ENCODE measurements at regions not wholly inside any gene's neighbourhood (a gene's known extent, or its start where the extent isn't known, plus 50 kb on each side); places are given as distances from the start of the nearest gene placed in this dataset.
"Not testable (repeated sequence)": the region's sequence is repeated elsewhere in the genome, so short reads cannot be mapped to it uniquely, and the experiment has no call there.

- no peak for FAIRE-seq
These were observed 492.4 kb upstream of the ACVR2A start for GRCh38 chr2:147352264-147353071.

- FAIRE-seq: no peak
These were observed 493.0 kb upstream of the ACVR2A start for GRCh38 chr2:147351784-147352183.

- FAIRE-seq: no peak
These were observed 495.8 kb upstream of the ACVR2A start for GRCh38 chr2:147348931-147349555.

- FAIRE-seq: no peak
These were observed 498.7 kb upstream of the ACVR2A start for GRCh38 chr2:147346142-147346541.

GRCh38 chr2:147345246-147345645 is 499.6 kb upstream of the ACVR2A start:
- FAIRE-seq: no peak

GRCh38 chr2:147342329-147342728 is 502.5 kb upstream of the ACVR2A start:
- no peak for FAIRE-seq

- peak; percentile 75 for FAIRE-seq
These were observed 512.9 kb upstream of the ACVR2A start for GRCh38 chr2:147331790-147332419.

- FAIRE-seq: no peak
These were observed 513.9 kb upstream of the ACVR2A start for GRCh38 chr2:147330925-147331324.

GRCh38 chr2:147327613-147328012 is 517.2 kb upstream of the ACVR2A start:
- no peak for FAIRE-seq

- no peak for FAIRE-seq
These were observed 518.8 kb upstream of the ACVR2A start for GRCh38 chr2:147325990-147326389.

- FAIRE-seq: no peak
These were observed 524.7 kb upstream of the ACVR2A start for GRCh38 chr2:147320146-147320545.

- FAIRE-seq: no peak
These were observed 533.8 kb upstream of the ACVR2A start for GRCh38 chr2:147311058-147311430.

- FAIRE-seq: no peak
These were observed 534.3 kb upstream of the ACVR2A start for GRCh38 chr2:147310335-147311057.

- no peak for FAIRE-seq
These were observed 547.0 kb upstream of the ACVR2A start for GRCh38 chr2:147297820-147298219.

GRCh38 chr2:147294825-147295392 is 549.9 kb upstream of the ACVR2A start:
- no peak for FAIRE-seq

- FAIRE-seq: no peak
These were observed 550.6 kb upstream of the ACVR2A start for GRCh38 chr2:147293991-147294824.

- no peak for FAIRE-seq
These were observed 556.7 kb upstream of the ACVR2A start for GRCh38 chr2:147288131-147288530.

GRCh38 chr2:147275943-147276342 is 568.9 kb upstream of the ACVR2A start:
- no peak for FAIRE-seq

GRCh38 chr2:147273628-147274027 is 571.2 kb upstream of the ACVR2A start:
- no peak for FAIRE-seq

GRCh38 chr2:147273106-147273505 is 571.7 kb upstream of the ACVR2A start:
- no peak for FAIRE-seq

- not testable (repeated sequence) for FAIRE-seq
These were observed 575.2 kb upstream of the ACVR2A start for GRCh38 chr2:147269581-147269980.

GRCh38 chr2:147260241-147260640 is 584.6 kb upstream of the ACVR2A start:
- no peak for FAIRE-seq

Measured in colon (tissue), 2 donors.